ENCODE measurements at regions not wholly inside any gene's neighbourhood (a gene's known extent, or its start where the extent isn't known, plus 50 kb on each side); places are given as distances from the start of the nearest gene placed in this dataset.

- TF ChIP-seq ZNF382 (CRISPR knock-in tag; IDR thresholded peaks at IDR 0.05; ENCODE audit: borderline replicate concordance) (no peak), RFX1 (IDR thresholded peaks at IDR 0.05) (no peak), MEF2D (CRISPR knock-in tag; IDR thresholded peaks at IDR 0.05) (peak; percentile 57), MYC (CRISPR knock-in tag; IDR thresholded peaks at IDR 0.05; ENCODE audit: borderline replicate concordance) (no peak), ZNF101 (CRISPR knock-in tag; IDR thresholded peaks at IDR 0.05; ENCODE audit: borderline replicate concordance, low read depth) (no peak), HMG20A (CRISPR knock-in tag; IDR thresholded peaks at IDR 0.05; ENCODE audit: borderline replicate concordance) (peak; percentile 96), ZNF660 (CRISPR knock-in tag; IDR thresholded peaks at IDR 0.05; ENCODE audit: borderline replicate concordance, low read depth) (no peak), AGO2 (optimal IDR thresholded peaks at IDR 0.05; ENCODE audit: low read depth, low read length) (no peak), KLF15 (CRISPR knock-in tag; IDR thresholded peaks at IDR 0.05; ENCODE audit: borderline replicate concordance) (no peak), NFE2L2 (IDR thresholded peaks at IDR 0.05; ENCODE audit: low read length) (no peak), NFIC (IDR thresholded peaks at IDR 0.05; ENCODE audit: low read length) (peak; percentile 99), SRSF4 (IDR thresholded peaks at IDR 0.05; ENCODE audit: low read depth, low read length, poor library complexity, severe bottlenecking) (no peak), EHMT2 (IDR thresholded peaks at IDR 0.05; ENCODE audit: borderline replicate concordance, low read depth, low read length) (no peak), ZC3H13 (CRISPR knock-in tag; IDR thresholded peaks at IDR 0.05) (no peak), POGZ (CRISPR knock-in tag; IDR thresholded peaks at IDR 0.05) (peak; percentile 62), HMG20B (CRISPR knock-in tag; conservative IDR thresholded peaks at IDR 0.05) (peak; percentile 87), SMAD1 (CRISPR knock-in tag; IDR thresholded peaks at IDR 0.05; ENCODE audit: borderline replicate concordance, low read depth) (no peak), CC2D1A (CRISPR knock-in tag; IDR thresholded peaks at IDR 0.05) (no peak), ZNF557 (CRISPR knock-in tag; IDR thresholded peaks at IDR 0.05) (0 out of 2 replicates have a peak, but pooled peaks have one; percentile 48), ZNF780A (CRISPR knock-in tag; IDR thresholded peaks at IDR 0.05) (no peak), SYNCRIP (IDR thresholded peaks at IDR 0.05; ENCODE audit: insufficient read depth, low read depth, low read length) (no peak), MYPOP (CRISPR knock-in tag; IDR thresholded peaks at IDR 0.05) (no peak), RBFOX2 (IDR thresholded peaks at IDR 0.05; ENCODE audit: low read depth, low read length) (peak; percentile 46; the same call in 1 of the 2 replicates), EZH2 (conservative IDR thresholded peaks at IDR 0.05; ENCODE audit: low read depth, low read length) (no peak), MAFG (CRISPR knock-in tag; IDR thresholded peaks at IDR 0.05) (no peak), SMAD3 (CRISPR knock-in tag; IDR thresholded peaks at IDR 0.05) (no peak), DR1 (CRISPR knock-in tag; IDR thresholded peaks at IDR 0.05) (no peak), ZNF256 (CRISPR knock-in tag; conservative IDR thresholded peaks at IDR 0.05) (no peak)
- TF ChIP-seq, protein P1, sequence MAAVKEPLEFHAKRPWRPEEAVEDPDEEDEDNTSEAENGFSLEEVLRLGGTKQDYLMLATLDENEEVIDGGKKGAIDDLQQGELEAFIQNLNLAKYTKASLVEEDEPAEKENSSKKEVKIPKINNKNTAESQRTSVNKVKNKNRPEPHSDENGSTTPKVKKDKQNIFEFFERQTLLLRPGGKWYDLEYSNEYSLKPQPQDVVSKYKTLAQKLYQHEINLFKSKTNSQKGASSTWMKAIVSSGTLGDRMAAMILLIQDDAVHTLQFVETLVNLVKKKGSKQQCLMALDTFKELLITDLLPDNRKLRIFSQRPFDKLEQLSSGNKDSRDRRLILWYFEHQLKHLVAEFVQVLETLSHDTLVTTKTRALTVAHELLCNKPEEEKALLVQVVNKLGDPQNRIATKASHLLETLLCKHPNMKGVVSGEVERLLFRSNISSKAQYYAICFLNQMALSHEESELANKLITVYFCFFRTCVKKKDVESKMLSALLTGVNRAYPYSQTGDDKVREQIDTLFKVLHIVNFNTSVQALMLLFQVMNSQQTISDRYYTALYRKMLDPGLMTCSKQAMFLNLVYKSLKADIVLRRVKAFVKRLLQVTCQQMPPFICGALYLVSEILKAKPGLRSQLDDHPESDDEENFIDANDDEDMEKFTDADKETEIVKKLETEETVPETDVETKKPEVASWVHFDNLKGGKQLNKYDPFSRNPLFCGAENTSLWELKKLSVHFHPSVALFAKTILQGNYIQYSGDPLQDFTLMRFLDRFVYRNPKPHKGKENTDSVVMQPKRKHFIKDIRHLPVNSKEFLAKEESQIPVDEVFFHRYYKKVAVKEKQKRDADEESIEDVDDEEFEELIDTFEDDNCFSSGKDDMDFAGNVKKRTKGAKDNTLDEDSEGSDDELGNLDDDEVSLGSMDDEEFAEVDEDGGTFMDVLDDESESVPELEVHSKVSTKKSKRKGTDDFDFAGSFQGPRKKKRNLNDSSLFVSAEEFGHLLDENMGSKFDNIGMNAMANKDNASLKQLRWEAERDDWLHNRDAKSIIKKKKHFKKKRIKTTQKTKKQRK (IDR thresholded peaks at IDR 0.05; ENCODE audit: low read length), result no peak
Measured at GRCh38 chr12:75666126-75666938, 154.9 kb upstream of the KRR1 start (continued).
